ENCODE measurements at regions not wholly inside any gene's neighbourhood (a gene's known extent, or its start where the extent isn't known, plus 50 kb on each side); places are given as distances from the start of the nearest gene placed in this dataset.

GRCh38 chr16:86049641-86050040 lies 150.7 kb downstream of the IRF8 start:
- TF ChIP-seq POLR2A (IDR thresholded peaks at IDR 0.05; ENCODE audit: low read depth, low read length) (no peak), POLR2AphosphoS5 (IDR thresholded peaks at IDR 0.05; ENCODE audit: low read depth, low read length) (no peak), TAF1 (IDR thresholded peaks at IDR 0.05; ENCODE audit: borderline replicate concordance, low read depth, low read length) (no peak)
